ENCODE measurements at regions not wholly inside any gene's neighbourhood (a gene's known extent, or its start where the extent isn't known, plus 50 kb on each side); places are given as distances from the start of the nearest gene placed in this dataset.
"Not testable (repeated sequence)": the region's sequence is repeated elsewhere in the genome, so short reads cannot be mapped to it uniquely, and the experiment has no call there.

DNA sequence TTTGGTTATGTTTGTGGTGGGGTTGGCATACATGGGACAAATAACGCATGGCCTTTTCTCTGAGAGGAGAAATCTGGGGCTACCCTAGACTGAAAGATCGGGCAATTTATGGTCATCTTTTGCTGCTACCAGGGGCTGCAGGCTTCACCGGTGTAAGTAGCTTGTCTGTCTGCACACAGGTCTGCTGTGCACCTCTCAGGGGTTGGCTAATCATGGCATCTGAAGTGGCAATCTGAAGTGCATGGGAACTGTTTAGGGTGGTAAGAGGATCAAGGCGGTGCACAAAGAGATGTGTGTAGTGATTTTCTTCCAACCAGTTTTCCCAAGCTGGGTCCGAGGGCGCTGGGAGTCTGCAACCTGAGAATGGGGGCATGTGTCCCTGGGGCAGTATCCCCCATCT, 141.3 kb downstream of the EMP1 start:
- no peak for DNase-seq

DNA sequence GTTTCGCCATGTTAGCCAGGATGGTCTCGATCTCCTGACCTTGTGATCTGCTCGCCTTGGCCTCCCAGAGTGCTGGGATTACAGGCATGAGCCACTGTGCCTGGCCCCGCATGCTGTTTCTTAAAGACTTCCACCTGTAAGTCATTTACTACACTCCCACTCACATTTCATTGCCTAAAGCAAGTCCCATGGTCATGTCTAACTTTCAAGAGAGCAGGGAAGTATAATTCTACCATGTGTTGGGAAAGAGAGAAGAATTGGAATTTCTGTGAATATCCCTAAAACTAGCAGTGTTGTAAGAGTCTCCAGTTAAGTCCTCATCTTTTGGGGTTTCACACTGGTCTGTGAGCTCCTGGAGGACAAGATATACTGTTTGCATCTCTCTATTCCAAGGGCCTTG, 139.7 kb downstream of the EMP1 start:
- DNase-seq, result no peak

DNA sequence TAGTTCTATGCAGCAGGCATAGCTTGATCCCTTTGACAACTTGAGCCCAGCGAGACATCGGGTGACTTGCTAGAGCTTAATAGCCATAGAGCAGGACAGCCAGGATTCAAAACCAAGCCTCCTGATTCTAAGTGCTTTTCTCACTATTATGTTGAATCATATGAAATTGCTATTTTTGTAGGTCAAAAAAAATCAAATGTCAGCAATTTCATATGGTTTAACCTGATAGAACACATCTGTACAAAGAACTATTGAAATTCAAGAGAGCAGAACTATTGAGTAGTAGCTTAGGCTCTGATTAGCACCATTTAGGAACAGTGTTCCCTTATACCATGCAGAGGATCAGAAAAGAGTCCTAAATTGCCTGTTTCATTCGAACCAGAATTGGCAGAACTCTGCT, 132.0 kb downstream of the EMP1 start:
- DNase-seq, result no peak

DNA sequence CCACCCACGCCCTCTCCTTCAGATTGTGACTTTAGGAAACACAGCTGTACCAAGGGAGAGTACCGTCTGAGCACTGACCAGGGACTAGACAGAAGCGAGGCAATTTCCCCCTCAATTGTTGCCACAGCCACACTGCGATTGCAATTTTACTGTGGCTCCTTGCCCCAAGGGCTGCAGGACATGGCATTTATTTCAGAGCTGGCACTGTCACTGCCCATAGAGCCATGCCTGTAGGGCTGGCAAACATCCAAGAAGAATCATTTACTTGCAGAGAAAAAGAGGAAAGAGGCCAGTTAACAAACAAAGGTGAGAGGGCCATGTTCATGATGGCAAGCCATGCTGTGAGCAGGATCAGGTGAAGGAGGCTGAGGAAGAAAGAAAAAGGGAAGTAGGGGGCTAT, 129.6 kb downstream of the EMP1 start:
- DNase-seq, result no peak

DNA sequence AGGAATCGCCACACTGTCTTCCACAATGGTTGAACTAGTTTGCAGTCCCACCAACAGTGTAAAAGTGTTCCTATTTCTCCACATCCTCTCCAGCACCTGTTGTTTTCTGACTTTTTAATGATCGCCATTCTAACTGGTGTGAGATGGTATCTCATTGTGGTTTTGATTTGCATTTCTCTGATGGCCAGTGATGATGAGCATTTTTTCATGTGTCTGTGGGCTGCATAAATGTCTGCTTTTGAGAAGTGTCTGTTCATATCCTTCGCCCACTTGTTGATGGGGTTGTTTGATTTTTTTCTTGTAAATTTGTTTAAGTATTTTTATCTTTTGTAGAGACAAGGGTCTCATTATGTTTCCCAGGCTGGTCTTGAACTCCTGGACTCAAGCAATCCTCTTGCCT, 128.5 kb downstream of the EMP1 start:
- not testable (repeated sequence) for DNase-seq

DNA sequence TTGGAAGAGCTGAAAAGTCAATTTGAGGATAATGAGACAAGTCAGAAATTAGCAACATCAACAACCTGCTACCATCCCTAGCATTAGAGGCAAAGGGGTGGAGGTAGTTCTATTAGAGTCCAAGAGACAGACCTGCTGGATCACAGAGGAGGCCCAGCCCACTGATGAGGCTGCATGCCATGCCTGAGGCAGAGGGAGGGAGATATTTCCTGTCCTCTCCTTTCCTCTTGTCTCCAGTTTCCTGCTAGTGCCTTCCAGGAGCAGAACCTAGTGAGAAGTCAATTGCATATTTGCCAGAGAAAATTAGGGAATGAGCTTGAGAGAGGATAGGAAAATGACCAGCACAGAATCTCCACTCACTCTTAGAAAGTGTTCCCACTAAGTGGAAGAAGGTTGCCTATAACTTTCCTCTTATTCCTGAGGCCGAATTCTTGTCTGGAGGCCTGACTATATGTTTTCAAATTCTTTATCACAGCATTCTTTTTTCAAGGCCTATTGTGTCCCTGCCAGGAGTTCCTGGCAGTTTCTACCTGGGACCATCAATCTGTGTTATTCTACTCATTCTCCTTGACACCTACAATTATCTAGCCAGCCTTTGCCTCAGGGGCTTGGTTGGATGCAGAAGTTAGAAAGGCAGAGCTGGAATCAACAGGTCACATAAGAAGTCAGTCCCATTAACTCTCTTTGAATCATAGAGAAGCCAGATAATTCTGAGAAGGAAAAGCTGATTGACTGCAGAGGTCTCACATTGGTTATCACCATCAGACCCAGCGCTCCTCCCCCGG, 121.9 kb downstream of the EMP1 start:
- DNase-seq, result no peak

- no peak for DNase-seq
Observed at GRCh38 chr12:13316587-13317246, 120.2 kb downstream of the EMP1 start.

DNA sequence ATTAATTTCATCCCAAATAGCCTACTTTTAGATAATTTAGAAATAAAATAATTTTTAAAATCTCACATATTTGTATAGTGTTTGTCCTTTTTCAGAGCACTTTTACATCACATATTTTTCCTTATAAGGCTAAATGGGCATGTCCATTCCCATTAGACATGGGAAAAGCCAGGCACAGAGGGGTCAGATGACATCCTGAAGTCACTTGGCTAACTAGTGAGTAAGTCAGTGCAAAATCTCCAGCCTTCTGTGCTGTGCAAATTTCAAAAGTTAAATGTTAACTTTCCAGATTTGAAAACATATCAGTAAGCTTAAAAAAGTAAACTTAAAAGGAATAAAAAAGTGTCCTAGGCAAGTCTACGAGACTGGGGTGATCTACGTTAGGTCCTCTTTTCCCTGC, 117.4 kb downstream of the EMP1 start:
- no peak for DNase-seq

GRCh38 chr12:13311551-13311950, 115.0 kb downstream of the EMP1 start:
- DNase-seq, result no peak

GRCh38 chr12:13307143-13307816, 110.8 kb downstream of the EMP1 start:
- no peak for DNase-seq

GRCh38 chr12:13304924-13305323, 108.4 kb downstream of the EMP1 start:
- no peak for DNase-seq

- DNase-seq, result no peak
Observed at GRCh38 chr12:13299457-13299856, 102.9 kb downstream of the EMP1 start.

- no peak for DNase-seq
Observed at GRCh38 chr12:13293096-13293495, 96.6 kb downstream of the EMP1 start.

- no peak for DNase-seq
Observed at GRCh38 chr12:13289653-13290289, 93.2 kb downstream of the EMP1 start.

DNA sequence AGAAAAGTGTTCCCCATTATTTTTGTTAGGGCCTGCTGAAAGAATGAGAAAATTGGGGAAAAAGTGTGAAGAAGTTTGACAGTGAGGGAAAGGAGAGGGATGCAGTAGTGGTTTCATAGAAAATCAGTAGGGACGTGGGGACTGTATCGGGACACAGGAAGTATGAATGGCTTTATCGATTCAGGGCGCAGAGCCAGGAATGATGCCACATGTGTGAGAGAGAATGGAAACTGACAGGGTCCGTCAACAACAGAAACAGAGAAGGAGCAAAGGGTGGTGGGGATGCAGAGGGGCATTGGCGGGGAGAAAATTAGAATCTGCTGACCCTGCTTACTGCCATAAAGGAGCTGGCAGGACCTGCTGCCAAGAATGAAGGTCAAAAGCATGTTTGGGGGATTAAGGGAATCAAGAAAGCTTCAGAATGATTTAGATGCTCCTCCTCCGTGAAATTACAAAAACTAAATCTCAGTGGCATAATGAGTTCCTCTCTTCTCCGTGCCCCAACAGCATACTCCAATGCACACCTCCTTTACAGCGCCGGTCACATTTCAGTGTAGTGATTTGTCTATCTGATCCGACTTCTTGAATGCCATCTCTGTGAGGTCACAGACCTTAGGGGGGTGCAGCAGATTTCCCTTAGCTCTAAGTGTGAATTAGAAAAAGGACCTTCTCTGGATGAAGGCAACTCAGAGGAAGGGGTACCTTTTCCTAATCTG, 92.6 kb downstream of the EMP1 start:
- DNase-seq, result no peak

- DNase-seq, result no peak
Observed at GRCh38 chr12:13288501-13288900, 92.0 kb downstream of the EMP1 start.

- no peak for DNase-seq
Observed at GRCh38 chr12:13283867-13284266, 87.3 kb downstream of the EMP1 start.

GRCh38 chr12:13282861-13283260, 86.3 kb downstream of the EMP1 start:
- DNase-seq, result no peak

- DNase-seq, result no peak
Observed at GRCh38 chr12:13278249-13278787, 81.8 kb downstream of the EMP1 start.

DNA sequence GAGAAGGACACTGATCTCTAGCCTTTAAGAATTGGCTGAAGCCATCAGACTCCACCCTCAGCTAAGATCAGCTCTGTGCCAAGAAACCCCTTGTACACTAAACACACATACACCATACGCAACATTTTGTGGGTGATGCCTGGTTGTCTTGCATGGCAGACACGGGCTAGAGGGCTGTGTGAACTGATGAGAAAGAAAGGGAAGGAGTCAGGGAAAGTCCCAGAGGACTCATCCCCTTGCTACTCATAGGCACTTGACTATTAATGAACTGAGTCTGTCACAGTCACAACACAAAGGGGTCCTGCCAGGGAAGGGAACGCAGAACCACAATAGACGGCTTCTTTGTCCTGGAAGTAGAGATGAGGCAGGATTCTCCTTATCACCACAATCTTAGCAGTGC, 80.8 kb downstream of the EMP1 start:
- no peak for DNase-seq

DNA sequence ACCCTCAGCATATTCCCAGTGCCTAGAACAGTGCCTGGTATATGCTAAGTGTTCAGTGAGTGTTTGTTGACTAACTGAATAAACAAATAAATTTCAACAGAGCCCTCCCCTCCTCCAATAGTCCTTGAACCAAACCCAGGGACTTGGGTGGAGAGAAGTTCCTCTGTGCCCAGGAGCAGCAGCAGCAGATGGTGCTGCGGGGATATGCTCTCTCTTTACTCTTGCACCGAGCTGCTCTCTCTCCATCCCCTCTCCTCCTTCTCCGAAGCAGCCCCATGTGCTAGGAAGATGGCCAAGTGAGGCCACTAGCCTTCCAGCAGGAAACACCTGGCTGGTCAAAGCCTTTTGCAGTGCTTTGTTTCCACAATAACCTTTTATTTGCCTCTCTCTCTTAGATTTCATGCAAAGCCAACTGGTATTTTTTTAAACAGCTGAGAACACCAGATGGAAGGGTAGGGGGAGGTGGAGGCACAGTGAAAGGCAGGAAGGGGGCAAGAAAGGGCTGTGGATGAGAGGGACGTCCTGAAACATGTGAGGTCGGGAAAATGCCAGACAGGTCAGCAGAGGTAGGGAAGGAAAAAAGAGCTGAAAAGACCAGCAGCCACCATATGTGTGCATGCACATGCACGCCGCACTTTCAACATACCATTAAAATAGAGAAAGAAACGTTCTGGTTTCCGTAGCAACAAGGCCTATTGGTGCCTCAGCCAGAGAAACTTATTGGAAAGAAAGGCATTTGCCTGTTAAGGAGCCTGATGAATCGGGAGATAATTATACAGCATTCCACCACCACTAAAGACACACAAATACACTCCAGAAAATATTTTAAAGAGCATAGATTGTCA, 78.9 kb downstream of the EMP1 start:
- no peak for DNase-seq

GRCh38 chr12:13273850-13274249, 77.3 kb downstream of the EMP1 start:
- DNase-seq, result no peak
